T47D (cell line): ENCODE measurements at regions not wholly inside any gene's neighbourhood (a gene's known extent, or its start where the extent isn't known, plus 50 kb on each side); places are given as distances from the start of the nearest gene placed in this dataset.
A peak's percentile ranks its signal among the peaks of the same experiment; 100 is the strongest.

Source experiments
- DNase-seq, 2 experiments: peaks; one replicate each; pipeline versions ENCODE4 v3.0.0 to v3.0.0-alpha.2; 2011 to 2012; ENCODE audit warnings: low read depth in 1 of 2, low spot score in 1 of 2
- JUND ChIP-seq: IDR thresholded peaks from 2 replicates; pipeline ENCODE4 v1.6.1; 2012; ENCODE audit warnings: low read depth
- in situ Hi-C: cut with HindIII; loops from 2 replicates; pipeline ENCODE4 v1.10.0; 2016; ENCODE audit warnings: low sequenced_read_pairs, low pct_unique_long_range_greater_than_20kb

GRCh38 chr3:59566481-59566975 is 516.7 kb upstream of the CFAP20DC start:
- no peak for TF ChIP-seq JUND
- in situ Hi-C loops: no loop called here
- DNase-seq: no peak

DNA sequence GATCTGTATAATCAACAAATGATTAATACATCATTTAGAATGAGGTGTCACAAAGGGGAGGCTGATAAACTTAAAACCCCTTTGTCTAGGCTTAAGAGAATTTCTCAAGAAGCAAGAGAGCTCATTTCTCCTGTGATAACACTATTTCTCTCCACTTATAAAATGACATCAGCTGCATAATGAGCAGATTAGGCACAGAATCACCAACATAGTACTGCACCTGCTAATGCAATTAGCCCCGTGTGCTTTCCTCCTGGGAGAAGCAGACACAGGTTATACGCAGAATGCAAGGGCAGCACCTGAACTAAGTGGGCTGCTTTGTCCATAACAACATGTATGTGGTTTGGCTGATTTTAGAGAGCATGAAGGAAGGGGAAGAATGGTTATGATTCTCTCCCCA is 515.3 kb upstream of the CFAP20DC start:
- in situ Hi-C loops: no loop called here
- no peak for DNase-seq
- TF ChIP-seq JUND: no peak

GRCh38 chr3:59563966-59564365 is 514.1 kb upstream of the CFAP20DC start:
- in situ Hi-C loops: no loop called here
- TF ChIP-seq JUND: no peak

GRCh38 chr3:59563072-59563605 is 513.3 kb upstream of the CFAP20DC start:
- no peak for DNase-seq
- in situ Hi-C loops: no loop called here
- TF ChIP-seq JUND: no peak

More at GRCh38 chr3:59563966-59564365, 514.1 kb upstream of the CFAP20DC start:
- no peak for DNase-seq

- no peak for DNase-seq
- no peak for TF ChIP-seq JUND
- in situ Hi-C loops: no loop called here
Measured at GRCh38 chr3:59559721-59560435, 510.1 kb upstream of the CFAP20DC start.

DNA sequence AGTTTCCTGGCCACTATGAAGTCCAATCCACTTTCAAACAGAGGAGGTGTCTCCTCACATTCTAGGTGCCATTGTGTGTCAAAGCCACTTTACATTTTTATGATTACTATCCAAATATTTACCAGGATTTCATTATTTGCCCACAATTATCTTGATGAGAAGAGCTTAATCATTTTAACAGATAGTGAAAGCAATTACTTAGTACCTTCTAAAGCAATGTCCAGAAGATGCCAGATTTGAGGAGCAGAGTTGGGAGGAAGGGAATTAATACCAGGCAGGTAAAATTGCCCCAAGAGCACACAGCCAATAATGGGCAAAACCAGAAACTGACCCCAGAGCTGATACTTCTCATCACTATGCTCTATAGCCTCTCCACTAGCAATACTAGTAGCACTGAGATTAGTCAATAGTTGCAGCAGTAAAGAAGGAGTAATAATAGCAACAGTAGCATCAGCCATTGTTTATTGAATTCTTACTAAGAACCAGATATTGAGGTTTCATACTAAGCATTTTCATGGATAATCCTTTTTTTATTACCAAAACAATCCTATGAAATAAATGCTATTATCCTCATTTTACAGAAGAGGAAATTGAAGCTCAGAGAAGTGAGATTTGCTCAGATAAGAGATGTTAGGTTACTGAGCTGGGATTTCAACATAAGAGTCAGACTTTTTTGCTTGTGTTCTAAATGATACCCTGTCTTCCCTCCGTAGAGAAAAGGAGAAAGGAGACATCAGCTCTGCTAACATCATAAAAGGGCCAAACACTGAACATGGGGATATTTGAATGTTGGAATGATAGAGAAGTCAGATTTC is 509.3 kb upstream of the CFAP20DC start:
- no peak for TF ChIP-seq JUND
- in situ Hi-C loops: no loop called here
- peak in 1 of 2 experiments; percentile 6 for DNase-seq

- DNase-seq: no peak
- TF ChIP-seq JUND: no peak
- in situ Hi-C loops: no loop called here
Measured at GRCh38 chr3:59555593-59556315, 505.9 kb upstream of the CFAP20DC start.

- no peak for DNase-seq
- TF ChIP-seq JUND: no peak
- in situ Hi-C loops: no loop called here
Measured at GRCh38 chr3:59553076-59553475, 503.3 kb upstream of the CFAP20DC start.

GRCh38 chr3:59551834-59552233 is 502.0 kb upstream of the CFAP20DC start:
- DNase-seq: no peak
- in situ Hi-C loops: no loop called here
- no peak for TF ChIP-seq JUND

DNA sequence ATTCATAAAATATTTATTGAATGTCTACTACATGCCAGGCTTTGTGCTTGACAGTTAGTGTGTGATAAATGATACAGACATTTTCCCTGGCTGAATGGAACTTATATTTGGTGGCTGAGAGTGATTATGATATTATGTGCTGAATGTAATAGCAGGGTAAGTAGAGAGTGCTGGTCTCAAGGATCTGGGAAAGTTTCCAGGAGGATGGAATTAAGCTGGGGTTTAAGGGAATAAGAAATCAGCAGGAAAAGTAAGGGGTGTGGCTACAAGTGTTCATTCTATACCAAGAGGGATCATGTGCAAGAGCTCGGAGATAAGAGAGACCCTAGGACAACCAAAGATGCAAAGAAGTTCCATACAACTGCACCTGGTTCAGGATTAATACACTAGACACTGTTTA is 500.1 kb upstream of the CFAP20DC start:
- TF ChIP-seq JUND: no peak
- in situ Hi-C loops: no loop called here
- no peak for DNase-seq

GRCh38 chr3:59547874-59548273 is 498.0 kb upstream of the CFAP20DC start:
- DNase-seq: no peak
- TF ChIP-seq JUND: no peak
- in situ Hi-C loops: no loop called here

DNA sequence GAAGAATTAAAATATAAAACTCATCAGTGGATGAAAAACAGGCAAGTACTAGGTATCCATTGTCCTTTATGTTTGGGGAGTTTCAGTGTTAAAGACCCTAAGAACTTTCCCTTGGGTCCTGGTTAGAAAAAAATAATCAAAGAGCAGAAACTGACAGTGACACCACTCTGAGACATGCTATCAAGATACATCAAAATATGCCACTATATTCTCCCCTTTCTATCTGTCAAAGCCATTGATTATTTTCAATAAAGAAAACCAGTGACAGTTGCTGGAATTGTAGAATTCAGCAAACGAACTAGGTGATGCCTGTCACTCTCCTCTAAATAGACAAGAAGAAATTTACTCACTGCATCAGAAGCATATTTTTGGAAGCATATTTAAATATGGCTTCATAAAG is 496.7 kb upstream of the CFAP20DC start:
- TF ChIP-seq JUND: no peak
- no peak for DNase-seq
- in situ Hi-C loops: no loop called here
